Ectodermal cell (in vitro differentiated cells): ENCODE measurements at regions not wholly inside any gene's neighbourhood (a gene's known extent, or its start where the extent isn't known, plus 50 kb on each side); places are given as distances from the start of the nearest gene placed in this dataset.
"Not testable (repeated sequence)": the region's sequence is repeated elsewhere in the genome, so short reads cannot be mapped to it uniquely, and the experiment has no call there.

Experiments
- H3K27ac ChIP-seq: 2 replicates; pipeline ENCODE4 v1.7.0; 2013; ENCODE audit warnings: mild to moderate bottlenecking, low read depth, low read length; ENCODE audit not compliant: insufficient read depth, poor library complexity, severe bottlenecking
- H3K27me3 ChIP-seq: 2 replicates; pipeline ENCODE4 v1.7.0; 2013; ENCODE audit warnings: mild to moderate bottlenecking, low read length; ENCODE audit not compliant: insufficient read depth, control insufficient read depth, poor library complexity, severe bottlenecking
- H3K36me3 ChIP-seq: one replicate; pipeline ENCODE4 v1.7.0; 2013; ENCODE audit warnings: low read length; ENCODE audit not compliant: control insufficient read depth, insufficient read depth
- H3K4me1 ChIP-seq: one replicate; pipeline ENCODE4 v1.7.0; 2013; ENCODE audit warnings: low read length; ENCODE audit not compliant: control insufficient read depth, insufficient read depth
- H3K4me3 ChIP-seq: 2 replicates; pipeline ENCODE4 v1.7.0; 2013; ENCODE audit warnings: low read depth, low read length, control low read depth; ENCODE audit not compliant: insufficient read depth
- H3K9me3 ChIP-seq: 2 replicates; pipeline ENCODE4 v1.7.0; 2013; ENCODE audit warnings: mild to moderate bottlenecking, low read length, moderate library complexity; ENCODE audit not compliant: control insufficient read depth
- WGBS, 2 experiments: methylation state at CpG; one replicate each; pipeline ENCODE4 v1.1.7; 2013; ENCODE audit warnings: missing lambda C conversion rate in 2 of 2; 5-methylcytosine and 5-hydroxymethylcytosine counted together

- H3K27ac ChIP-seq: no peak overlapping the region
- H3K27me3 ChIP-seq: no peaks in the 10 kb centered on the region
- H3K9me3 ChIP-seq: no peaks in the 10 kb centered on the region
- peaks cover 3% of the 10 kb centered on the region for H3K4me1 ChIP-seq
- no peak overlapping the region for H3K4me3 ChIP-seq
- WGBS, 2 experiments: 35 to 38% methylated on average over 3 of the region's 3 CpGs
- no peaks in the 10 kb centered on the region for H3K36me3 ChIP-seq
Measured at GRCh38 chr21:26280775-26281174, 110.2 kb upstream of the APP start.

GRCh38 chr21:26280148-26280547 is 109.6 kb upstream of the APP start:
- Histone ChIP-seq H3K4me3 (no peak overlapping the region), H3K36me3 (no peaks in the 10 kb centered on the region), H3K27me3 (no peaks in the 10 kb centered on the region), H3K9me3 (no peaks in the 10 kb centered on the region), H3K27ac (no peak overlapping the region), H3K4me1 (peaks cover 3% of the 10 kb centered on the region)
- WGBS, 2 experiments: 90 to 93% methylated on average over 5 of the region's 5 CpGs

GRCh38 chr21:26275801-26276200 is 105.2 kb upstream of the APP start:
- Histone ChIP-seq H3K4me3 (no peak overlapping the region), H3K27me3 (no peaks in the 10 kb centered on the region), H3K36me3 (peaks cover 4% of the 10 kb centered on the region), H3K9me3 (no peaks in the 10 kb centered on the region), H3K4me1 (no peaks in the 10 kb centered on the region), H3K27ac (no peak overlapping the region)
- no CpG with 5 or more reads among the region's 1 CpG for WGBS, 2 experiments

- H3K4me3 ChIP-seq: no peak overlapping the region
- H3K27ac ChIP-seq: no peak overlapping the region
- H3K27me3 ChIP-seq: no peaks in the 10 kb centered on the region
- no peaks in the 10 kb centered on the region for H3K4me1 ChIP-seq
- no peaks in the 10 kb centered on the region for H3K9me3 ChIP-seq
- peaks cover 4% of the 10 kb centered on the region for H3K36me3 ChIP-seq
Measured at GRCh38 chr21:26273686-26274313, 103.2 kb upstream of the APP start.

GRCh38 chr21:26267389-26267788 is 96.8 kb upstream of the APP start:
- Histone ChIP-seq H3K36me3 (peaks cover 2% of the 10 kb centered on the region), H3K9me3 (no peaks in the 10 kb centered on the region), H3K27me3 (no peaks in the 10 kb centered on the region), H3K4me1 (no peaks in the 10 kb centered on the region), H3K4me3 (no peak overlapping the region), H3K27ac (no peak overlapping the region)
- 90 to 96% methylated on average over 3 to 4 of the region's 4 CpGs for WGBS, 2 experiments

GRCh38 chr21:26246073-26246472 is 75.5 kb upstream of the APP start:
- Histone ChIP-seq H3K27ac (no peak overlapping the region), H3K4me3 (no peak overlapping the region), H3K4me1 (no peaks in the 10 kb centered on the region), H3K27me3 (no peaks in the 10 kb centered on the region), H3K36me3 (no peaks in the 10 kb centered on the region), H3K9me3 (no peaks in the 10 kb centered on the region)
- WGBS, 2 experiments: 95 to 100% methylated on average over 1 of the region's 1 CpG

GRCh38 chr21:26245428-26245827 is 74.9 kb upstream of the APP start:
- Histone ChIP-seq H3K27ac (no peak overlapping the region), H3K9me3 (no peaks in the 10 kb centered on the region), H3K27me3 (no peaks in the 10 kb centered on the region), H3K36me3 (no peaks in the 10 kb centered on the region), H3K4me3 (no peak overlapping the region), H3K4me1 (no peaks in the 10 kb centered on the region)
- 66 to 81% methylated on average over 2 of the region's 2 CpGs for WGBS, 2 experiments

- H3K4me1 ChIP-seq: no peaks in the 10 kb centered on the region
- WGBS, 2 experiments: 91 to 93% methylated on average over 1 to 3 of the region's 3 CpGs
- H3K9me3 ChIP-seq: no peaks in the 10 kb centered on the region
- H3K4me3 ChIP-seq: no peak overlapping the region
- H3K27ac ChIP-seq: no peak overlapping the region
- H3K27me3 ChIP-seq: no peaks in the 10 kb centered on the region
- H3K36me3 ChIP-seq: no peaks in the 10 kb centered on the region
Measured at GRCh38 chr21:26238646-26239045, 68.1 kb upstream of the APP start.

- WGBS, 2 experiments: 81 to 87% methylated on average over 4 of the region's 4 CpGs
- H3K27me3 ChIP-seq: no peaks in the 10 kb centered on the region
- no peaks in the 10 kb centered on the region for H3K36me3 ChIP-seq
- H3K27ac ChIP-seq: no peak overlapping the region
- no peaks in the 10 kb centered on the region for H3K4me1 ChIP-seq
- H3K9me3 ChIP-seq: no peaks in the 10 kb centered on the region
- H3K4me3 ChIP-seq: no peak overlapping the region
Measured at GRCh38 chr21:26236281-26236680, 65.7 kb upstream of the APP start.

- not testable (repeated sequence) for H3K27ac ChIP-seq, H3K27me3 ChIP-seq, H3K36me3 ChIP-seq, H3K9me3 ChIP-seq, H3K4me1 ChIP-seq, H3K4me3 ChIP-seq
- WGBS, 2 experiments: 100% methylated on average over 1 of the region's 1 CpG; no CpG with 5 or more reads in 1 of the 2 experiments
Measured at GRCh38 chr21:26233297-26233696, 62.7 kb upstream of the APP start.

GRCh38 chr21:26232491-26232890 is 61.9 kb upstream of the APP start:
- WGBS, 2 experiments: 81 to 86% methylated on average over 8 of the region's 8 CpGs
- H3K27me3 ChIP-seq, H3K4me1 ChIP-seq, H3K27ac ChIP-seq, H3K36me3 ChIP-seq, H3K9me3 ChIP-seq, H3K4me3 ChIP-seq: not testable (repeated sequence)
